HEK293 (cell line): ENCODE measurements at regions not wholly inside any gene's neighbourhood (a gene's known extent, or its start where the extent isn't known, plus 50 kb on each side); places are given as distances from the start of the nearest gene placed in this dataset.
"Not testable (repeated sequence)": the region's sequence is repeated elsewhere in the genome, so short reads cannot be mapped to it uniquely, and the experiment has no call there.

ENCODE experiments used
- ATF2 ChIP-seq: fragments of 450-650 bp; formaldehyde crosslinking; IDR thresholded peaks from 2 replicates; pipeline ENCODE4 v1.5.1; 2016; ENCODE audit warnings: missing biosample characterization, missing genetic modification characterization, low read depth
- CTCF ChIP-seq: fragments of 450-650 bp; formaldehyde crosslinking; IDR thresholded peaks from 2 replicates; pipeline ENCODE4 v1.5.1; 2016; ENCODE audit warnings: missing biosample characterization, missing genetic modification characterization
- PRDM1 ChIP-seq: fragments of 450-650 bp; formaldehyde crosslinking; IDR thresholded peaks from 2 replicates; pipeline ENCODE4; 2016; ENCODE audit warnings: missing biosample characterization, missing genetic modification characterization
- YY1 ChIP-seq: fragments of 450-650 bp; formaldehyde crosslinking; IDR thresholded peaks from 2 replicates; pipeline ENCODE4 v1.5.1; 2018; ENCODE audit warnings: missing biosample characterization, missing genetic modification characterization
- ZBTB10 ChIP-seq: fragments of 450-650 bp; formaldehyde crosslinking; IDR thresholded peaks from 2 replicates; pipeline ENCODE4 v1.5.1; 2016; ENCODE audit warnings: missing biosample characterization, missing genetic modification characterization
- ZFP69B ChIP-seq: fragments of 450-650 bp; formaldehyde crosslinking; IDR thresholded peaks from 2 replicates; pipeline ENCODE4 v1.5.1; 2016; ENCODE audit warnings: missing biosample characterization, missing genetic modification characterization
- ZNF112 ChIP-seq: fragments of 450-650 bp; formaldehyde crosslinking; IDR thresholded peaks from 2 replicates; pipeline ENCODE4 v1.5.0; 2017; ENCODE audit warnings: missing biosample characterization, missing genetic modification characterization
- ZNF561 ChIP-seq: fragments of 450-650 bp; IDR thresholded peaks from 2 replicates; pipeline ENCODE4 v1.5.1; 2018; ENCODE audit warnings: missing biosample characterization, missing genetic modification characterization, borderline replicate concordance
- ZNF670 ChIP-seq: fragments of 450-650 bp; formaldehyde crosslinking; IDR thresholded peaks from 2 replicates; pipeline ENCODE4 v1.5.1; 2016; ENCODE audit warnings: missing biosample characterization, missing genetic modification characterization, low read depth

- TF ChIP-seq ATF2 (tag by site-specific recombination); CTCF; PRDM1 (tag by site-specific recombination); ZNF112 (tag by site-specific recombination); ZNF670 (tag by site-specific recombination); ZFP69B (tag by site-specific recombination); ZBTB10 (tag by site-specific recombination); ZNF561; YY1 (tag by site-specific recombination): not testable (repeated sequence)
Observed at GRCh38 chr3:103531327-103531726, 1096.5 kb downstream of the ZPLD1 start.
